ENCODE measurements at regions not wholly inside any gene's neighbourhood (a gene's known extent, or its start where the extent isn't known, plus 50 kb on each side); places are given as distances from the start of the nearest gene placed in this dataset.

DNA sequence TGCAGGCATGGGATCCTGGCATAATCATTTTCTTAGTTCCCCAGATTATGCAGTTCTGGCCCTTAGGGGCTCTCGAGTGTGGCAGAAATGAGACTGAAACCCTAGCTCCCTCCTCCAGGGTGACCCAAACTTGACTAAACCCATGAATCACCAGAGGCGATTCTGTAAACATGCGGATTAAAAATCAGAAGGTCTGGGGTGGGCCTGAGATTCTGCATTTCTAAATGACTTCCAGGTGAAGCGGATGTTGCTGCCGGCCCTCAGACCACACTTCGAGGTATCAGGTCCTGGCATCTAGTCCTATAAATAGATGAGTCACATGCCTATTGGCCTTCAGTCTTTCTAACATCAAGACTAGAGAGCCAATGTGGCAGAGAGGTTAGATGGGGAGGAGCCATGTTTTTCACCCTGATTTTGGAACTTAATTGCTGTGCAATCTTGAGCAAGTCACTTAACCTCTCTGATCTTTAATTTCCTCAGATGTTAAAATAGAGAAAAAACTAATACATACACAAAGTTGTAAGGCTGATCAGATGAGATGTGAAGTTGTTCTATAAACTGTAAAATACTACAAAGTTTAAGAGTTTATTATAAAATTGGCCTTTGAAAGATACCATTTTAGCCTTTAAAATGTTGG, 431.2 kb downstream of the FOXO1 start:
- TF ChIP-seq, protein P1, sequence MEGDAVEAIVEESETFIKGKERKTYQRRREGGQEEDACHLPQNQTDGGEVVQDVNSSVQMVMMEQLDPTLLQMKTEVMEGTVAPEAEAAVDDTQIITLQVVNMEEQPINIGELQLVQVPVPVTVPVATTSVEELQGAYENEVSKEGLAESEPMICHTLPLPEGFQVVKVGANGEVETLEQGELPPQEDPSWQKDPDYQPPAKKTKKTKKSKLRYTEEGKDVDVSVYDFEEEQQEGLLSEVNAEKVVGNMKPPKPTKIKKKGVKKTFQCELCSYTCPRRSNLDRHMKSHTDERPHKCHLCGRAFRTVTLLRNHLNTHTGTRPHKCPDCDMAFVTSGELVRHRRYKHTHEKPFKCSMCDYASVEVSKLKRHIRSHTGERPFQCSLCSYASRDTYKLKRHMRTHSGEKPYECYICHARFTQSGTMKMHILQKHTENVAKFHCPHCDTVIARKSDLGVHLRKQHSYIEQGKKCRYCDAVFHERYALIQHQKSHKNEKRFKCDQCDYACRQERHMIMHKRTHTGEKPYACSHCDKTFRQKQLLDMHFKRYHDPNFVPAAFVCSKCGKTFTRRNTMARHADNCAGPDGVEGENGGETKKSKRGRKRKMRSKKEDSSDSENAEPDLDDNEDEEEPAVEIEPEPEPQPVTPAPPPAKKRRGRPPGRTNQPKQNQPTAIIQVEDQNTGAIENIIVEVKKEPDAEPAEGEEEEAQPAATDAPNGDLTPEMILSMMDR (IDR thresholded peaks at IDR 0.05): no peak
- TF ChIP-seq POLR2A (IDR thresholded peaks at IDR 0.05) (no peak), POLR2AphosphoS5 (IDR thresholded peaks at IDR 0.05) (no peak)

Data from breast epithelium (tissue), 3 donors.